ENCODE measurements at regions not wholly inside any gene's neighbourhood (a gene's known extent, or its start where the extent isn't known, plus 50 kb on each side); places are given as distances from the start of the nearest gene placed in this dataset.

DNA sequence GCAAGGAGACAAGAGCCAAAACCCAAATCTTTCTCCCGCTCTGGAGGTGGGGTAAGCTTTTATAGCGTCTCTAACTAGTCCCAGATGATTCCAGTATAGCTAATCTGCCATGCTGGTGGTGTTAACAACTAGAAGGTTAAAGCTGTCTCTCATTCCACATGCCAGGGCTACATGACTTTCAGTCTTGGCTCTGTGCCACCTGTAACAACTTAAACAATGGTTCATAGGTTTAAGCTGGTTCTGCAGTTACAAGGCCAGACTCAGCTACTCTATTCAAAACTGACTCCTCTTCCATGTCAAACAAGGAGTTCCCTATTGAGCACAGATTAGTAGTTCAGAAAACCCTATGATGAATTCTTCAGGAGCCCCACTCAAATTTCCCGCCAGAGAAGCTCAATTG lies 128.9 kb downstream of the ELOVL4 start:
- no peak for TF ChIP-seq GABPA (IDR thresholded peaks at IDR 0.05 in 1 of 2, conservative IDR thresholded peaks at IDR 0.05 in 1 of 2)
- TF ChIP-seq, protein P1, sequence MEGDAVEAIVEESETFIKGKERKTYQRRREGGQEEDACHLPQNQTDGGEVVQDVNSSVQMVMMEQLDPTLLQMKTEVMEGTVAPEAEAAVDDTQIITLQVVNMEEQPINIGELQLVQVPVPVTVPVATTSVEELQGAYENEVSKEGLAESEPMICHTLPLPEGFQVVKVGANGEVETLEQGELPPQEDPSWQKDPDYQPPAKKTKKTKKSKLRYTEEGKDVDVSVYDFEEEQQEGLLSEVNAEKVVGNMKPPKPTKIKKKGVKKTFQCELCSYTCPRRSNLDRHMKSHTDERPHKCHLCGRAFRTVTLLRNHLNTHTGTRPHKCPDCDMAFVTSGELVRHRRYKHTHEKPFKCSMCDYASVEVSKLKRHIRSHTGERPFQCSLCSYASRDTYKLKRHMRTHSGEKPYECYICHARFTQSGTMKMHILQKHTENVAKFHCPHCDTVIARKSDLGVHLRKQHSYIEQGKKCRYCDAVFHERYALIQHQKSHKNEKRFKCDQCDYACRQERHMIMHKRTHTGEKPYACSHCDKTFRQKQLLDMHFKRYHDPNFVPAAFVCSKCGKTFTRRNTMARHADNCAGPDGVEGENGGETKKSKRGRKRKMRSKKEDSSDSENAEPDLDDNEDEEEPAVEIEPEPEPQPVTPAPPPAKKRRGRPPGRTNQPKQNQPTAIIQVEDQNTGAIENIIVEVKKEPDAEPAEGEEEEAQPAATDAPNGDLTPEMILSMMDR (IDR thresholded peaks at IDR 0.05; ENCODE audit: low read depth, low read length, missing input control): no peak
- TF ChIP-seq TAF1 (conservative IDR thresholded peaks at IDR 0.05): no peak
- TF ChIP-seq, protein P2, sequence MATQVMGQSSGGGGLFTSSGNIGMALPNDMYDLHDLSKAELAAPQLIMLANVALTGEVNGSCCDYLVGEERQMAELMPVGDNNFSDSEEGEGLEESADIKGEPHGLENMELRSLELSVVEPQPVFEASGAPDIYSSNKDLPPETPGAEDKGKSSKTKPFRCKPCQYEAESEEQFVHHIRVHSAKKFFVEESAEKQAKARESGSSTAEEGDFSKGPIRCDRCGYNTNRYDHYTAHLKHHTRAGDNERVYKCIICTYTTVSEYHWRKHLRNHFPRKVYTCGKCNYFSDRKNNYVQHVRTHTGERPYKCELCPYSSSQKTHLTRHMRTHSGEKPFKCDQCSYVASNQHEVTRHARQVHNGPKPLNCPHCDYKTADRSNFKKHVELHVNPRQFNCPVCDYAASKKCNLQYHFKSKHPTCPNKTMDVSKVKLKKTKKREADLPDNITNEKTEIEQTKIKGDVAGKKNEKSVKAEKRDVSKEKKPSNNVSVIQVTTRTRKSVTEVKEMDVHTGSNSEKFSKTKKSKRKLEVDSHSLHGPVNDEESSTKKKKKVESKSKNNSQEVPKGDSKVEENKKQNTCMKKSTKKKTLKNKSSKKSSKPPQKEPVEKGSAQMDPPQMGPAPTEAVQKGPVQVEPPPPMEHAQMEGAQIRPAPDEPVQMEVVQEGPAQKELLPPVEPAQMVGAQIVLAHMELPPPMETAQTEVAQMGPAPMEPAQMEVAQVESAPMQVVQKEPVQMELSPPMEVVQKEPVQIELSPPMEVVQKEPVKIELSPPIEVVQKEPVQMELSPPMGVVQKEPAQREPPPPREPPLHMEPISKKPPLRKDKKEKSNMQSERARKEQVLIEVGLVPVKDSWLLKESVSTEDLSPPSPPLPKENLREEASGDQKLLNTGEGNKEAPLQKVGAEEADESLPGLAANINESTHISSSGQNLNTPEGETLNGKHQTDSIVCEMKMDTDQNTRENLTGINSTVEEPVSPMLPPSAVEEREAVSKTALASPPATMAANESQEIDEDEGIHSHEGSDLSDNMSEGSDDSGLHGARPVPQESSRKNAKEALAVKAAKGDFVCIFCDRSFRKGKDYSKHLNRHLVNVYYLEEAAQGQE (IDR thresholded peaks at IDR 0.05): no peak
- TF ChIP-seq FOXA2 (IDR thresholded peaks at IDR 0.05): no peak
- TF ChIP-seq SP1 (IDR thresholded peaks at IDR 0.05): no peak
- TF ChIP-seq, protein P3, sequence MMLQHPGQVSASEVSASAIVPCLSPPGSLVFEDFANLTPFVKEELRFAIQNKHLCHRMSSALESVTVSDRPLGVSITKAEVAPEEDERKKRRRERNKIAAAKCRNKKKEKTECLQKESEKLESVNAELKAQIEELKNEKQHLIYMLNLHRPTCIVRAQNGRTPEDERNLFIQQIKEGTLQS (IDR thresholded peaks at IDR 0.05): no peak
- TF ChIP-seq RAD21 (IDR thresholded peaks at IDR 0.05): no peak
